ENCODE measurements at regions not wholly inside any gene's neighbourhood (a gene's known extent, or its start where the extent isn't known, plus 50 kb on each side); places are given as distances from the start of the nearest gene placed in this dataset.

DNA sequence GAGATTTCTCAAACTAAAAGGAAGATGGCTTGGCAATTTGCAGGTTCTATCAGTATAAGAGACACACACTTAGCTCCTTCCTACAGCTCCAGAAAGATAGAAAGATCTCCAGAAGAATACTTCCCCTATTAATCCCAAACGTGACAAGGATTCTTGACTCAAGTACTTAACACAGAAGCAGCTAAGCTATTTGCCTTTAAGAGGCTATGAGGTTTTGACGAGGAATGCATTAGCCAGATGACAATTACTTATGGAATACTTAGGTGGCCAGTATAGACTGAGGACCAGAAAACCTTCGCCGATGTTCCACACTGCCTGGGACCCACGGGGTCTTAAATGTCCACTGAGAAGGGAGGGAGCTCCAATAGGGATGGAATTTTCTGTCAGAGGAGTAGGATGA is 340.5 kb upstream of the KIF2A start:
- no peak for TF ChIP-seq TAF1 (IDR thresholded peaks at IDR 0.05; ENCODE audit: borderline replicate concordance, low read depth, low read length)
- TF ChIP-seq POLR2A (IDR thresholded peaks at IDR 0.05; ENCODE audit: low read depth, low read length), result no peak
- TF ChIP-seq POLR2AphosphoS5 (IDR thresholded peaks at IDR 0.05; ENCODE audit: low read depth, low read length), result no peak
- FAIRE-seq, result no peak
- DNase-seq (ENCODE audit: insufficient read length), result no peak

- DNase-seq (ENCODE audit: insufficient read length), result no peak
- no peak for TF ChIP-seq TAF1 (IDR thresholded peaks at IDR 0.05; ENCODE audit: borderline replicate concordance, low read depth, low read length)
- no peak for FAIRE-seq
These were observed 339.6 kb upstream of the KIF2A start for GRCh38 chr5:61966296-61966955.

- no peak for TF ChIP-seq TAF1 (IDR thresholded peaks at IDR 0.05; ENCODE audit: borderline replicate concordance, low read depth, low read length)
- TF ChIP-seq POLR2A (IDR thresholded peaks at IDR 0.05; ENCODE audit: low read depth, low read length), result no peak
- no peak for TF ChIP-seq POLR2AphosphoS5 (IDR thresholded peaks at IDR 0.05; ENCODE audit: low read depth, low read length)
- no peak for FAIRE-seq
- no peak for DNase-seq (ENCODE audit: insufficient read length)
These were observed 339.0 kb upstream of the KIF2A start for GRCh38 chr5:61966997-61967396.

GRCh38 chr5:61967681-61968080 is 338.3 kb upstream of the KIF2A start:
- FAIRE-seq (no peak), DNase-seq (ENCODE audit: insufficient read length) (no peak)
- TF ChIP-seq TAF1 (IDR thresholded peaks at IDR 0.05; ENCODE audit: borderline replicate concordance, low read depth, low read length) (no peak), POLR2A (IDR thresholded peaks at IDR 0.05; ENCODE audit: low read depth, low read length) (no peak), POLR2AphosphoS5 (IDR thresholded peaks at IDR 0.05; ENCODE audit: low read depth, low read length) (no peak)

DNA sequence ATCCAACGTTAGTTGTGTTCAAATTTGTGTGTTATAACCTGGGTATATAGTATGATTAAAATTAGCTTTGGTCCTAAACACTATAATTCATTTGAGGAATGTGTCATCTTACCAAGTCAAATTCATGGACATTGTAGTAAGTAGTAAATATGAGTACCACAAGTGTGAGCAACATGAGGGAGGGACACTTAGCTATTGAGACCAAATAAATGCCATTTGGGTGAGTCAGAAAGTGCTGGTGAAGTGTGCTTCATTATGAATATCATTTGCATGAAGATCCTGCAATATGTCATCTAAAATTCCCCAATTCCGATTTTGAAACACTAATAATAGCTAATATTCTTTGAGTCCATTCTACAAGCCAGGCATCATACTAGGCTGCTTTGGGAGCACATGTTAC is 336.7 kb upstream of the KIF2A start:
- no peak for DNase-seq (ENCODE audit: insufficient read length)
- TF ChIP-seq POLR2A (IDR thresholded peaks at IDR 0.05; ENCODE audit: low read depth, low read length) (no peak), TAF1 (IDR thresholded peaks at IDR 0.05; ENCODE audit: borderline replicate concordance, low read depth, low read length) (no peak), POLR2AphosphoS5 (IDR thresholded peaks at IDR 0.05; ENCODE audit: low read depth, low read length) (no peak)
- FAIRE-seq, result no peak

DNA sequence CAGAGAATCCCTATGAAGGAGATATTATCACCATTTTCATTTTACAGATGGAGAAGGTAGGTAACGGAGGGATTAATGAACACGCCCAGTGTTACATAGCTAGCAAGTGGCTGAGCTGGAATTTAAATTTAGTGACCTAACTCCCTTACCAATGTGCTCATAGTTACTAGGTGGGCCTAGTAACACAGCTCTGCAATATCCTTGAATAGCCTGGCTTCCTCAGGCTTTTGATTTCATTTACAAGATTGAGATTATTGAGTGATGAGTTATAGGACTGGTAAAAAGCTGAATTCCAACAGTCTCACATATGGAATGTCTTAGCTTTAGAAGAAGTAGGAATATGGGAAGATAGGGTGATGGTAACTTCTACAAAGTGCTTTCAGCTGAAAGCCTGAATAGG is 336.3 kb upstream of the KIF2A start:
- FAIRE-seq (no peak), DNase-seq (ENCODE audit: insufficient read length) (no peak)
- TF ChIP-seq POLR2A (IDR thresholded peaks at IDR 0.05; ENCODE audit: low read depth, low read length) (no peak), POLR2AphosphoS5 (IDR thresholded peaks at IDR 0.05; ENCODE audit: low read depth, low read length) (no peak), TAF1 (IDR thresholded peaks at IDR 0.05; ENCODE audit: borderline replicate concordance, low read depth, low read length) (no peak)

GRCh38 chr5:61970218-61970617 is 335.8 kb upstream of the KIF2A start:
- DNase-seq (ENCODE audit: insufficient read length), result no peak
- TF ChIP-seq POLR2A (IDR thresholded peaks at IDR 0.05; ENCODE audit: low read depth, low read length) (no peak), TAF1 (IDR thresholded peaks at IDR 0.05; ENCODE audit: borderline replicate concordance, low read depth, low read length) (no peak), POLR2AphosphoS5 (IDR thresholded peaks at IDR 0.05; ENCODE audit: low read depth, low read length) (no peak)
- FAIRE-seq, result no peak

- DNase-seq (ENCODE audit: insufficient read length) (no peak), FAIRE-seq (no peak)
- no peak for TF ChIP-seq POLR2A (IDR thresholded peaks at IDR 0.05; ENCODE audit: low read depth, low read length)
- no peak for TF ChIP-seq POLR2AphosphoS5 (IDR thresholded peaks at IDR 0.05; ENCODE audit: low read depth, low read length)
- no peak for TF ChIP-seq TAF1 (IDR thresholded peaks at IDR 0.05; ENCODE audit: borderline replicate concordance, low read depth, low read length)
These were observed 331.3 kb upstream of the KIF2A start for GRCh38 chr5:61974680-61975079.

- DNase-seq (ENCODE audit: insufficient read length) (no peak), FAIRE-seq (no peak)
- TF ChIP-seq POLR2A (IDR thresholded peaks at IDR 0.05; ENCODE audit: low read depth, low read length), result no peak
- TF ChIP-seq TAF1 (IDR thresholded peaks at IDR 0.05; ENCODE audit: borderline replicate concordance, low read depth, low read length), result no peak
- no peak for TF ChIP-seq POLR2AphosphoS5 (IDR thresholded peaks at IDR 0.05; ENCODE audit: low read depth, low read length)
These were observed 324.1 kb upstream of the KIF2A start for GRCh38 chr5:61981886-61982285.

DNA sequence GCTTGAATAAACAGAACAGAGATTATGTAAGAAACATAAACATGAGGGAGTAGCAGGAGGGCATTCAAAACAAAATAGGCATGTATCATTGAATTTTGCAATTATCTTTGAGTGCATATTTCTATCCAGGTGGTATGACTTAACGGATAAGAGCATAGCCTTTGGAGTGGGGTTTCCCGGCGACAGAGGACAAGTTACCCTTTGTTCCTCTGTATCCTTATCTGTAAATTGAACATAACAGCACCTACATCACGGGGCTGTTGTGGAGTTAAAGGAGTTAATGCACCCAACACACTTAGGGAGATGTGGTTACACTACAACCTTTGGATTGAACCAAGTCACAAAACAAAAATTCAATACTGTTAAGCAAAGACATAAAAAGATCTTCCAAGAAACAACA is 314.6 kb upstream of the KIF2A start:
- FAIRE-seq (no peak), DNase-seq (ENCODE audit: insufficient read length) (no peak)
- no peak for TF ChIP-seq POLR2AphosphoS5 (IDR thresholded peaks at IDR 0.05; ENCODE audit: low read depth, low read length)
- TF ChIP-seq POLR2A (IDR thresholded peaks at IDR 0.05; ENCODE audit: low read depth, low read length), result no peak
- TF ChIP-seq TAF1 (IDR thresholded peaks at IDR 0.05; ENCODE audit: borderline replicate concordance, low read depth, low read length), result no peak

DNA sequence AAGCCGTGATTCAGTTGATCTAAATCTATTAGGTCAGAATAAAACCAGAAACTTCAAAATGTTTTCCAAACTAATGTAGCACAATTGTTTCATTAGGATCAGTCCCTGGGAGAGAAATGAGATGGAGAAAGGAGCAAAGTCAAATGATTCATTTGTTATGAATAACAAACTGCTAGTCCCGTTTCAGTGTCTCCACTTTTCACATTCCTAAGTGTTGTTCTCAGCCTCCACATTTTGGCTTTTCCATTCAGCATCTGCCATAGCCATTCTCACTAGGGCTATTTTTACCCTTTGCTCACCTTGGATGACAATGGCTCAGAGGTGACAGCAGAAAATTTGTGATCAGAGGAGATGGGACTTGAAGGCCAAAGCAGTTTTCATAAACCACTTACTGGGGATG is 314.1 kb upstream of the KIF2A start:
- FAIRE-seq (no peak), DNase-seq (ENCODE audit: insufficient read length) (no peak)
- TF ChIP-seq POLR2A (IDR thresholded peaks at IDR 0.05; ENCODE audit: low read depth, low read length) (no peak), POLR2AphosphoS5 (IDR thresholded peaks at IDR 0.05; ENCODE audit: low read depth, low read length) (no peak), TAF1 (IDR thresholded peaks at IDR 0.05; ENCODE audit: borderline replicate concordance, low read depth, low read length) (no peak)

DNA sequence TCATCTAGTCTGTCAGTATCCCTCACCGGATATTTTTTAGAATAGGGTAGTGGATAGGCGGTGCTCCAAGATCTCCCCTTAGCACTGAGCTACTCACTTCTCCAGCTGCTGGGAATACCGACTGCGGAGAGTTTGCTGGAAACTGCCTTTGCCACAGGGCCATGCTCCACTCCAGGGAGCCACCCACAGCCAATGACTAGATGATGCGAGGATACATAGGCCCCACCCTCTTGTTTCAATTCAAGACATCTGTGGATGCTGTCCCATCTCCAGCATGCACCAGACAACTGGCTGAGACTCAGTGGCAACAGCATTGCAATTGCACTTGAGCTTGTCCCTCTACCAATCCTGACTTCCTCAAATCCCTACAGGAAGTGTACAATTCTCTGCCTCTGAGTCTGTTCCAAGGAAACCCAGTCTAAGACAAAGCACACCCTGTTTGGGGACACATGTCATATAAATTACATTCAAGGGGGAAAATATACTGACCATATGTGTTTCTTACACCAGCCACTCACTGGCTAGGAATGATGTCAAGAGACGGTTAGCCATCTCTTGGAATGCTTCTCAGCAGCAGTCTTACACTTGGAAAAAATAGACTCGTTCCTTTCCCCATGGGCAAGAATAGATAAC is 312.6 kb upstream of the KIF2A start:
- no peak for TF ChIP-seq TAF1 (IDR thresholded peaks at IDR 0.05; ENCODE audit: borderline replicate concordance, low read depth, low read length)
- no peak for TF ChIP-seq POLR2AphosphoS5 (IDR thresholded peaks at IDR 0.05; ENCODE audit: low read depth, low read length)
- TF ChIP-seq POLR2A (IDR thresholded peaks at IDR 0.05; ENCODE audit: low read depth, low read length), result no peak
- no peak for DNase-seq (ENCODE audit: insufficient read length)
- FAIRE-seq, result no peak
